Neural progenitor cell (in vitro differentiated cells): ENCODE measurements at regions not wholly inside any gene's neighbourhood (a gene's known extent, or its start where the extent isn't known, plus 50 kb on each side); places are given as distances from the start of the nearest gene placed in this dataset.
A peak's percentile ranks its signal among the peaks of the same experiment; 100 is the strongest.

Experiments
- DNase-seq: peaks from one replicate; pipeline ENCODE4 v3.0.0-alpha.2; 2016; ENCODE audit warnings: low spot score
- H2AFZ ChIP-seq: fragments of 200-600 bp; sonication (generic); replicated peaks from 2 replicates; pipeline ENCODE4 v1.6.1; 2016; ENCODE audit warnings: antibody characterized with exemption
- H3F3A ChIP-seq: fragments of 200-600 bp; sonication (generic); 2 replicates; pipeline ENCODE4 v1.6.1; 2016; ENCODE audit warnings: antibody characterized with exemption, low read depth
- H3K27ac ChIP-seq: fragments of 200-600 bp; sonication (generic); 2 replicates; pipeline ENCODE4 v1.5.1; 2016; ENCODE audit warnings: mild to moderate bottlenecking
- H3K27me3 ChIP-seq: fragments of 200-600 bp; sonication (generic); 2 replicates; pipeline ENCODE4 v1.6.1; 2016; ENCODE audit warnings: mild to moderate bottlenecking, moderate library complexity
- H3K36me3 ChIP-seq: fragments of 200-600 bp; sonication (generic); 2 replicates; pipeline ENCODE4 v1.5.1; 2016
- H3K4me1 ChIP-seq: fragments of 200-600 bp; sonication (generic); 2 replicates; pipeline ENCODE4 v1.6.1; 2016; ENCODE audit warnings: mixed run types
- H3K4me2 ChIP-seq: fragments of 200-600 bp; sonication (generic); 2 replicates; pipeline ENCODE4 v1.6.1; 2016
- H3K4me3 ChIP-seq: fragments of 200-600 bp; sonication (generic); 2 replicates; pipeline ENCODE4 v1.5.1; 2016
- H3K79me2 ChIP-seq: fragments of 200-600 bp; sonication (generic); 2 replicates; pipeline ENCODE4 v1.6.1; 2016; ENCODE audit warnings: low read depth
- H3K9ac ChIP-seq: fragments of 200-600 bp; sonication (generic); 2 replicates; pipeline ENCODE4 v1.6.1; 2016
- H3K9me3 ChIP-seq: fragments of 200-600 bp; sonication (generic); 2 replicates; pipeline ENCODE4 v1.5.1; 2016; ENCODE audit warnings: low read depth
- H4K20me1 ChIP-seq: fragments of 200-600 bp; sonication (generic); 2 replicates; pipeline ENCODE4 v1.6.1; 2016; ENCODE audit warnings: low read depth
- H3K27ac Mint-ChIP-seq: 3 replicates; pipeline ENCODE4 v1.8.0; 2021; ENCODE audit warnings: mixed read lengths
- H3K27me3 Mint-ChIP-seq: 2 replicates; pipeline ENCODE4 v1.8.0; 2022; ENCODE audit warnings: low read depth, mild to moderate bottlenecking, inconsistent platforms, moderate library complexity, mixed read lengths; ENCODE audit not compliant: insufficient read depth
- H3K36me3 Mint-ChIP-seq: 3 replicates; pipeline ENCODE4 v1.8.0; 2021; ENCODE audit warnings: mixed read lengths
- H3K4me1 Mint-ChIP-seq: 3 replicates; pipeline ENCODE4 v1.8.0; 2021; ENCODE audit warnings: mixed read lengths
- H3K4me3 Mint-ChIP-seq: 3 replicates; pipeline ENCODE4 v1.8.0; 2021; ENCODE audit warnings: mild to moderate bottlenecking, moderate library complexity, mixed read lengths
- H3K9me3 Mint-ChIP-seq: 3 replicates; pipeline ENCODE4 v1.8.0; 2020; ENCODE audit warnings: mixed read lengths
- EZH2 ChIP-seq: fragments of 200-600 bp; sonication (generic); IDR thresholded peaks from 2 replicates; pipeline ENCODE4 v1.6.1; 2017; ENCODE audit warnings: antibody characterized with exemption, mild to moderate bottlenecking, moderate library complexity
- EZH2phosphoT487 ChIP-seq: fragments of 200-600 bp; sonication (generic); IDR thresholded peaks from 2 replicates; pipeline ENCODE4 v1.6.1; 2017; ENCODE audit warnings: antibody characterized with exemption
- TF ChIP-seq, protein P1 (sequence below): fragments of 200-600 bp; sonication (generic); IDR thresholded peaks from 2 replicates; pipeline ENCODE4 v1.5.1; 2017; ENCODE audit warnings: antibody characterized with exemption, mild to moderate bottlenecking

- DNase-seq: no peak
- Histone ChIP-seq H3K4me1 (no peaks in the 10 kb centered on the region), H2AFZ (no peak overlapping the region), H4K20me1 (no peaks in the 10 kb centered on the region), H3K4me3 (no peak overlapping the region), H3K36me3 (no peaks in the 10 kb centered on the region), H3K9me3 (no peaks in the 10 kb centered on the region), H3K27ac (no peak overlapping the region), H3K9ac (no peak overlapping the region), H3F3A (no peaks in the 10 kb centered on the region), H3K27me3 (no peaks in the 10 kb centered on the region), H3K79me2 (no peaks in the 10 kb centered on the region), H3K4me2 (no peak overlapping the region)
- H3K9me3 Mint-ChIP-seq: no peaks in the 10 kb centered on the region
- H3K4me3 Mint-ChIP-seq: no peak overlapping the region
- no peak overlapping the region for H3K27ac Mint-ChIP-seq
- H3K36me3 Mint-ChIP-seq: no peaks in the 10 kb centered on the region
- H3K27me3 Mint-ChIP-seq: peaks cover 2% of the 10 kb centered on the region
- TF ChIP-seq EZH2phosphoT487: no peak
- TF ChIP-seq, protein P1, sequence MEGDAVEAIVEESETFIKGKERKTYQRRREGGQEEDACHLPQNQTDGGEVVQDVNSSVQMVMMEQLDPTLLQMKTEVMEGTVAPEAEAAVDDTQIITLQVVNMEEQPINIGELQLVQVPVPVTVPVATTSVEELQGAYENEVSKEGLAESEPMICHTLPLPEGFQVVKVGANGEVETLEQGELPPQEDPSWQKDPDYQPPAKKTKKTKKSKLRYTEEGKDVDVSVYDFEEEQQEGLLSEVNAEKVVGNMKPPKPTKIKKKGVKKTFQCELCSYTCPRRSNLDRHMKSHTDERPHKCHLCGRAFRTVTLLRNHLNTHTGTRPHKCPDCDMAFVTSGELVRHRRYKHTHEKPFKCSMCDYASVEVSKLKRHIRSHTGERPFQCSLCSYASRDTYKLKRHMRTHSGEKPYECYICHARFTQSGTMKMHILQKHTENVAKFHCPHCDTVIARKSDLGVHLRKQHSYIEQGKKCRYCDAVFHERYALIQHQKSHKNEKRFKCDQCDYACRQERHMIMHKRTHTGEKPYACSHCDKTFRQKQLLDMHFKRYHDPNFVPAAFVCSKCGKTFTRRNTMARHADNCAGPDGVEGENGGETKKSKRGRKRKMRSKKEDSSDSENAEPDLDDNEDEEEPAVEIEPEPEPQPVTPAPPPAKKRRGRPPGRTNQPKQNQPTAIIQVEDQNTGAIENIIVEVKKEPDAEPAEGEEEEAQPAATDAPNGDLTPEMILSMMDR: no peak
- no peak for TF ChIP-seq EZH2
- peaks cover 2% of the 10 kb centered on the region for H3K4me1 Mint-ChIP-seq
Measured at GRCh38 chr3:163518065-163518464, 1560.2 kb downstream of the SI start.

GRCh38 chr3:163513149-163513657, 1565.1 kb downstream of the SI start:
- Histone ChIP-seq H3K9ac (no peak overlapping the region), H3F3A (no peaks in the 10 kb centered on the region), H3K27me3 (no peaks in the 10 kb centered on the region), H3K36me3 (no peaks in the 10 kb centered on the region), H3K4me1 (peaks cover 3% of the 10 kb centered on the region), H3K9me3 (no peaks in the 10 kb centered on the region), H2AFZ (peak overlapping the region; percentile 79), H3K79me2 (no peaks in the 10 kb centered on the region), H3K27ac (no peak overlapping the region), H3K4me3 (no peak overlapping the region), H4K20me1 (no peaks in the 10 kb centered on the region), H3K4me2 (no peak overlapping the region)
- peaks cover 4% of the 10 kb centered on the region for H3K4me1 Mint-ChIP-seq
- H3K27ac Mint-ChIP-seq: no peak overlapping the region
- H3K4me3 Mint-ChIP-seq: no peak overlapping the region
- DNase-seq: no peak
- TF ChIP-seq EZH2 (no peak), EZH2phosphoT487 (no peak)
- TF ChIP-seq, protein P1: no peak
- H3K9me3 Mint-ChIP-seq: no peaks in the 10 kb centered on the region
- H3K27me3 Mint-ChIP-seq: peaks cover 2% of the 10 kb centered on the region
- H3K36me3 Mint-ChIP-seq: no peaks in the 10 kb centered on the region

- H3K27ac Mint-ChIP-seq: no peak overlapping the region
Measured at GRCh38 chr3:163508206-163508605, 1570.1 kb downstream of the SI start.

More at GRCh38 chr3:163508206-163508605, 1570.1 kb downstream of the SI start:
- no peaks in the 10 kb centered on the region for H3K36me3 ChIP-seq
- Mint-ChIP-seq H3K9me3 (no peaks in the 10 kb centered on the region), H3K4me1 (peaks cover 8% of the 10 kb centered on the region), H3K36me3 (no peaks in the 10 kb centered on the region), H3K4me3 (no peak overlapping the region), H3K27me3 (peaks cover 3% of the 10 kb centered on the region)
- H3K9me3 ChIP-seq: no peaks in the 10 kb centered on the region
- no peak overlapping the region for H2AFZ ChIP-seq
- H3K27me3 ChIP-seq: no peaks in the 10 kb centered on the region
- no peak for DNase-seq
- H4K20me1 ChIP-seq: no peaks in the 10 kb centered on the region
- H3K4me1 ChIP-seq: peaks cover 5% of the 10 kb centered on the region
- TF ChIP-seq EZH2 (no peak), EZH2phosphoT487 (no peak)
- TF ChIP-seq, protein P1: no peak
- no peak overlapping the region for H3K4me3 ChIP-seq
- no peak overlapping the region for H3K9ac ChIP-seq
- no peaks in the 10 kb centered on the region for H3F3A ChIP-seq
- no peak overlapping the region for H3K27ac ChIP-seq
- no peak overlapping the region for H3K4me2 ChIP-seq
- H3K79me2 ChIP-seq: no peaks in the 10 kb centered on the region
